GM12801 (cell line): ENCODE measurements at regions not wholly inside any gene's neighbourhood (a gene's known extent, or its start where the extent isn't known, plus 50 kb on each side); places are given as distances from the start of the nearest gene placed in this dataset.

Experiments used
- TF ChIP-seq, protein P1 (sequence below): IDR thresholded peaks from one replicate; pipeline ENCODE4 v1.5.1; 2011; ENCODE audit warnings: control low read depth; ENCODE audit not compliant: insufficient read length; ENCODE audit errors: extremely low read depth

DNA sequence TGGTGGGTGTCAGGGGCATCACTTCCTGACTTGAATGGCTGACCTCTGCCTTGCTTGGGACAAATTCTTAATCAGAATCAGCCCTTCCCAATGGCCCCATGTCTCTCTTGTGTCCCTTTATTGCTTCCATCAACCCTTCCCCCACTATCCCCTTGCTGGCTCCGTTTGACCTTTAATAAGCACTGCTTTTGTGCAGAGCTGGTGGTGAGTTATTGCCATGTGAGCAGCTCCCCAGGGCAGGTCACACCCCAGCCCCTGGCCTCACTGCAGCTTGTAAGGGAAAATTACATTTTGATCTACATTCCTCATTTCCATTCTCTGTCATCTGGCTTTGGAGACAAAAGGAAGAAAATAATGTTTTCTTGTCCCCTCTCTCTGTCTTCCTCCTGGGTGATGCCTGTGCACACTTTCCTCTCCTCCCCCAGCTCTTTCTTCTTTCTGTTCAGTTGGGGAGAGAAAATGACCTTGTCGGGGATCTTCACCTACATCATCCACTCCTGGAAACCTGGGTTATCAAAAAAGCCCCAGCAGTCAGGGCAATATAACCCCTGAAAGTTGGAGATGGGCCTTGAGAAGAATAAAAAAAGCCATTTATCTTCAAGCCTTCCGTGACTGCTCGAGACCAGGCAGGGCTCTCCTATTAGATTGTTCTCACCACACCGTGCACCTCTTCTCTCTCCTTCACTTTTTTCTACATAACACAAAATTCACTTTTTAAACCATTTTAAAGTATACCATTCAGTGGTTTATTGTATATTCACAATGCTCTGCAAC is 100.4 kb upstream of the SRRM4 start:
- TF ChIP-seq, protein P1, sequence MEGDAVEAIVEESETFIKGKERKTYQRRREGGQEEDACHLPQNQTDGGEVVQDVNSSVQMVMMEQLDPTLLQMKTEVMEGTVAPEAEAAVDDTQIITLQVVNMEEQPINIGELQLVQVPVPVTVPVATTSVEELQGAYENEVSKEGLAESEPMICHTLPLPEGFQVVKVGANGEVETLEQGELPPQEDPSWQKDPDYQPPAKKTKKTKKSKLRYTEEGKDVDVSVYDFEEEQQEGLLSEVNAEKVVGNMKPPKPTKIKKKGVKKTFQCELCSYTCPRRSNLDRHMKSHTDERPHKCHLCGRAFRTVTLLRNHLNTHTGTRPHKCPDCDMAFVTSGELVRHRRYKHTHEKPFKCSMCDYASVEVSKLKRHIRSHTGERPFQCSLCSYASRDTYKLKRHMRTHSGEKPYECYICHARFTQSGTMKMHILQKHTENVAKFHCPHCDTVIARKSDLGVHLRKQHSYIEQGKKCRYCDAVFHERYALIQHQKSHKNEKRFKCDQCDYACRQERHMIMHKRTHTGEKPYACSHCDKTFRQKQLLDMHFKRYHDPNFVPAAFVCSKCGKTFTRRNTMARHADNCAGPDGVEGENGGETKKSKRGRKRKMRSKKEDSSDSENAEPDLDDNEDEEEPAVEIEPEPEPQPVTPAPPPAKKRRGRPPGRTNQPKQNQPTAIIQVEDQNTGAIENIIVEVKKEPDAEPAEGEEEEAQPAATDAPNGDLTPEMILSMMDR = no peak

DNA sequence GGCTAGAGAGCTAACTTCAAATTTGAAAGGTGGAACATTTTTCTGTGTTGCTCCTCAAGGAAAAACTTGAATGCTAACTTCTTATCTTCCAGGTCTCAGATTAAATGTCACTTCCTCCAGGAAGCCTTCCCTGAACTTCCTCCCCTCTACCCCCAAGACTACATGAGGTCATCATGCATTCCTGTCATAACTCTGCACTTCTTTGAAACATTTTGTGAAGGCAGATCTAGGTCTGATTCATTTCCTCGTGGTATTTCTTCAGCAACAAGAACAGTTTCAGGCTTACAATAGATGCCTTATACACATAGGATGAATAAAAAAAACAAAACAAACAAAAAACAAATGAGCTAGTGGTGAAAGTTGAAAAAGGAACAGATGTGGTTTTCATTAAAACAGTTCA is 97.1 kb upstream of the SRRM4 start:
- TF ChIP-seq, protein P1 = no peak

DNA sequence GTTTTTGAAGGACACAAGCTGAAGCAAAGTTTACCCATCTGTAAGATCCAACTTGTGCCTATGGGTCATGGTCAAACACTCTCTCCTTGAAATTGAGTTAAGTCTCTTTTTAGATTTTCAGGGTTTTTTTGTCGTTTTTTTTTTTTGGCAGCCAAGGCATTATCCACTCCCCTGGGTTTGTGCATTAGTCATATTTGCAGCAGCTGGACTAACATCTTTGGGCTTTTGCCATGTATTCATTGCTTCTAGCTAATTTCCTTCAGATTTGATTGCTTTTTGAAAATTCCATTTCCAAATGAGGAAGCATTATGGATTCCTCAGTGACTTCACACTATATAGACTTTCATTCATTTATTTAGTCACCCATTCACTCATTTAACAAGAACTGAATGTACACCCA is 80.3 kb upstream of the SRRM4 start:
- TF ChIP-seq, protein P1 = no peak

DNA sequence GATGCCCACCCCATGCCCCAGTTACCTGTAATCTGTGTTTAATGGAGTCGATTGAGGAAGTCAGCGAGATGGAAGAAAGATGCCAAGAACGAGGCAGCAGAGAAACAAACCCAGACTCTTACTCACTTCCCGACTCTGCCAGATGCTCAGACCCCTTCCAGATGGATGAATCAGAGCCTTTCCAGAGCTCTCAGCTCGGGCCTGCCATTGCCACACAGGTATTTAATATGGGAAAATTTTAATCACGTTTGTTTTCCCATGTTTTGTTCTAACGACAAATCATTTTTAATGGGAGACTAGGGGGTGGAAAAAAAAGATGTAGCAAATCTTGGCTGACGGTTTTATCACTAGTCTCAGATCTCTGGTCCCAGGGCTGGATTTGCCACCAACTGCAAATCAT is 72.5 kb upstream of the SRRM4 start:
- TF ChIP-seq, protein P1 = no peak

DNA sequence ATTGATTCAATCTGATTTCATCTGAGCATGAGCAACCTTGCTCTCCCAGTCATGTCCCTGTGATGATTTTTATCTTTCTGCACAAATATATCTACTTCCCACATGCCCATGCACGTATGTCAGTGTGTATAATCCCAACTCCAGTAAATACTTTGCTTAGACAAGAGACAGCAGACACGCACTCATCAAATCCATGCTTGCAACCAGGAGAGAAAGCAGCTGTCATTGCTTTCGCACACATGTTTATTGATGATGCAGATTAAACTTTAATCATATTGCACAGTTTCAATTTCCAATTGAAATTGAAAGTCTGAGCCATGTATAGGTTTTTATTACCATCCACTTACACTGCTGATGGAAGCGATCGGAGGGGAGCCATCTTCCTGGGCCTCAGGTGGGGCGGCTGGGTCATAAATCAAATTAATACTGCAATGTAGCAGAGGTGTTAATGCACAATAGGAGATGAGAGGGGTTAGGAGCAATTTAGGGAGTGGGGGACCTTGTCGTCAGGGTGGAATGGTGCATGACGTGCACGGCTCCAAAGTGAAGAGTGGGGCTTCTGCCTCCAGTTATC is 68.6 kb upstream of the SRRM4 start:
- TF ChIP-seq, protein P1 = no peak

DNA sequence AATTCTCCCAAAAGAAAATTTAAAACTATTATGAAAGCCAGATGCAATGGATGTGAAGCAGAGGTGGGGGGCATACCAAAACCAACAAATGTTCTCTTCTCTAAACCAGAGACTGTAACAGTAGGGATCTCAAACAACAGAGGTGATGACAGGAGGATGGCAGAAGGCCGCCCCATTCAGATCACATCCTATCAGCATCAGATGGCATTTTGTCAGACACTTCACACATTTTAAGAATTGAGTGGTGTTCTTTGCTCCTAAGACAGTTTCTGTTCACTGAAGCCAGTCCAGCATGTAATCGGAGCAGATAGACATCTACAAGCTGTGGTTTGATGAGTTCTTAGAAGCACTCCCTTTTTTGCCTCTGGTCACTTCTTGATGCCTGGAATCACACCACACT is 59.6 kb upstream of the SRRM4 start:
- TF ChIP-seq, protein P1 = no peak

DNA sequence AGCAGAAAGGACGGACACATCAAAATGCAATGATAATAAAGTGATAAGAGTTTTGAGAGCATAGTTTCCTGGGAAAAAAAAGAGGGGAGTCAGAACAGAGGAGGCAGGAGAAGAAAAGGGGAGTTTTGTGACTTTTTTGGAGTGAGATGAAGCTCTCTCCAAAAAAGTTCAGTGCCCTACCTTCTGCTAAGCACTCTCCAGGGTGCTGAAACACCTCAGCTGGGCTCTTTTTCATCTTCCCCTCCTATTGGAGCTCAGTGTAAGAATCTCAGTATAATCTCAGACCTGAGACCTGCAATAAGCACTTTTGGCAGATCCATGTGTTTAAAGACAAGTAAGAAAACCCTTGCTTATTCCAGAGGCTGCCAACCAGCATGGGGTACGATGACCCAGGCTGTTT is 58.9 kb upstream of the SRRM4 start:
- TF ChIP-seq, protein P1 = no peak
